Kidney (tissue), 13 donors: ENCODE measurements at regions not wholly inside any gene's neighbourhood (a gene's known extent, or its start where the extent isn't known, plus 50 kb on each side); places are given as distances from the start of the nearest gene placed in this dataset.

Source experiments
- DNase-seq, 5 donors: peaks; one replicate each; pipeline ENCODE4 v3.0.0-alpha.2; 2013 to 2020
- FAIRE-seq: peaks from 2 replicates; lab custom pipeline; 2012; peaks lifted over from hg19 to GRCh38; lab: Jason Lieb, UNC
- H3K27ac ChIP-seq, 2 donors: one replicate each; pipeline ENCODE4 v1.7.0; 2013; ENCODE audit warnings: low read depth in 2 of 2, low read length in 2 of 2, inconsistent platforms in 1 of 2
- H3K27me3 ChIP-seq: one replicate; pipeline ENCODE4 v1.7.1; 2013; ENCODE audit warnings: low read length, inconsistent platforms; ENCODE audit not compliant: control insufficient read depth, insufficient read depth
- H3K36me3 ChIP-seq, 3 donors: one replicate each; pipeline versions ENCODE4 v1.7.0 to v1.7.1; 2013; ENCODE audit warnings: low read length in 3 of 3, control low read depth in 1 of 3, inconsistent platforms in 1 of 3; ENCODE audit not compliant: insufficient read depth in 3 of 3, control insufficient read depth in 2 of 3
- H3K4me1 ChIP-seq, 3 donors: one replicate each; pipeline versions ENCODE4 v1.7.0 to v1.7.1; 2013; ENCODE audit warnings: low read length in 3 of 3, inconsistent platforms in 1 of 3, low read depth in 1 of 3; ENCODE audit not compliant: control insufficient read depth in 2 of 3, insufficient read depth in 2 of 3
- H3K4me3 ChIP-seq, 3 donors: one replicate each; pipeline versions ENCODE4 v1.7.0 to v1.8.1; 2013; ENCODE audit warnings: low read length in 3 of 3, control low read depth in 1 of 3, inconsistent platforms in 1 of 3
- H3K9ac ChIP-seq, 3 donors: one replicate each; pipeline versions ENCODE4 v1.7.0 to v1.7.1; 2013; ENCODE audit warnings: low read length in 3 of 3, control low read depth in 1 of 3, inconsistent platforms in 1 of 3
- H3K9me3 ChIP-seq, 3 donors: one replicate each; pipeline versions ENCODE4 v1.7.0 to v1.7.1; 2013; ENCODE audit warnings: low read length in 3 of 3, control low read depth in 1 of 3, inconsistent platforms in 1 of 3; ENCODE audit not compliant: control insufficient read depth in 2 of 3, insufficient read depth in 1 of 3
- intact Hi-C: fragments of 100-400 bp; cut with DNase I; formaldehyde crosslinking; loops from one replicate; pipeline ENCODE4 v1.11.1; 2022
- TF ChIP-seq, protein P1 (sequence below): IDR thresholded peaks from 3 replicates; pipeline ENCODE4 v1.5.1; 2012; ENCODE audit warnings: mild to moderate bottlenecking, moderate library complexity, borderline replicate concordance; ENCODE audit not compliant: insufficient read depth; ENCODE audit errors: extremely low read depth
- donor health status: control.
- donor health status: control.
- donor health status: control.
- donor health status: control.
- donor health status: control.
- donor health status: DM: yes; HTN: yes; CAD: no.
- donor health status: Normal renal cell carcinoma (clear cell type).

GRCh38 chr2:8615252-8615575, 66.6 kb upstream of the ID2 start:
- DNase-seq = no peak
- Histone ChIP-seq H3K9me3 (no peaks in the 10 kb centered on the region), H3K36me3 (no peaks in the 10 kb centered on the region), H3K27me3 (no peaks in the 10 kb centered on the region), H3K9ac (no peak overlapping the region), H3K4me3 (no peak overlapping the region), H3K4me1 (no peaks in the 10 kb centered on the region), H3K27ac (no peak overlapping the region)
- TF ChIP-seq, protein P1, sequence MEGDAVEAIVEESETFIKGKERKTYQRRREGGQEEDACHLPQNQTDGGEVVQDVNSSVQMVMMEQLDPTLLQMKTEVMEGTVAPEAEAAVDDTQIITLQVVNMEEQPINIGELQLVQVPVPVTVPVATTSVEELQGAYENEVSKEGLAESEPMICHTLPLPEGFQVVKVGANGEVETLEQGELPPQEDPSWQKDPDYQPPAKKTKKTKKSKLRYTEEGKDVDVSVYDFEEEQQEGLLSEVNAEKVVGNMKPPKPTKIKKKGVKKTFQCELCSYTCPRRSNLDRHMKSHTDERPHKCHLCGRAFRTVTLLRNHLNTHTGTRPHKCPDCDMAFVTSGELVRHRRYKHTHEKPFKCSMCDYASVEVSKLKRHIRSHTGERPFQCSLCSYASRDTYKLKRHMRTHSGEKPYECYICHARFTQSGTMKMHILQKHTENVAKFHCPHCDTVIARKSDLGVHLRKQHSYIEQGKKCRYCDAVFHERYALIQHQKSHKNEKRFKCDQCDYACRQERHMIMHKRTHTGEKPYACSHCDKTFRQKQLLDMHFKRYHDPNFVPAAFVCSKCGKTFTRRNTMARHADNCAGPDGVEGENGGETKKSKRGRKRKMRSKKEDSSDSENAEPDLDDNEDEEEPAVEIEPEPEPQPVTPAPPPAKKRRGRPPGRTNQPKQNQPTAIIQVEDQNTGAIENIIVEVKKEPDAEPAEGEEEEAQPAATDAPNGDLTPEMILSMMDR = no peak
- intact Hi-C loops = no loop called here
- FAIRE-seq = no peak

DNA sequence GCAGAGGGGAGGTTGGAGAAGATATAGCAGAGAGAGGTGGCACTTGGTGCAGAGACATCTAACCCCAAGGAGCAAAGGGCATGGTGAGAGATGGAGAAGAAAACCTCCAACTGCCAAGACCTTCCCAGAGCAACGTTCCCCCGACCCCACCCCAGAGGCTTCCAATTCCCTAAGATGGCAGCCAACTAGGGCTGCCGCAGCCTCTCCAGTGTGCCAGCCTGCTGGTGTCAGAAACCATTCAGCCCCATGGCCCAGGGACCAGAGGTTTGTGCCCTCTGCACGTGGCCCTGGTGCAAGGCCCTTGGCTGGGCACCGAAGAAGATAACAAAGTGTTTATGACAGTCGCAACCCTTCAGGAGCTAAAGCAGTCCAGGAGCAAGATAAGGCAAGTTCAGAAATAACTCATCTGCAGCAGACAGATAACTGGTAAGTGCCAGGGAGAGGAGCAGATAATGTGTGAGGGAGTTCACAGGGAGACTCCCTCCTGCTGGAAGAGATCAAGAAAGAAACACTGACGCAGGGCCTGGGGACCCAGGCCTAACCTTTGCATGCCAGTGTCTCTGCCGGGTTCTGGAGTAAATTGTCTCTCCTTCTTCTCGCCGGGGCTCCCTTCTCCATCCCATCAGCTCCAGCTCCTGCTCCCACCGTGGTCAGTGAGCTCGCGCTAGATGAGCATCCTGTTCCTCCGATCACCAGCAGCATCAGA, 66.1 kb upstream of the ID2 start:
- Histone ChIP-seq H3K4me1 (no peaks in the 10 kb centered on the region), H3K36me3 (no peaks in the 10 kb centered on the region), H3K27ac (no peak overlapping the region), H3K27me3 (no peaks in the 10 kb centered on the region), H3K4me3 (no peak overlapping the region), H3K9me3 (no peaks in the 10 kb centered on the region), H3K9ac (no peak overlapping the region)
- DNase-seq = no peak
- intact Hi-C loops = no loop called here
- no peak for FAIRE-seq
- TF ChIP-seq, protein P1 = no peak

- TF ChIP-seq, protein P1 = no peak
- Histone ChIP-seq H3K4me1 (no peaks in the 10 kb centered on the region), H3K9ac (no peak overlapping the region), H3K9me3 (no peaks in the 10 kb centered on the region), H3K4me3 (no peak overlapping the region), H3K27me3 (no peaks in the 10 kb centered on the region), H3K36me3 (no peaks in the 10 kb centered on the region), H3K27ac (no peak overlapping the region)
- peak in 1 of 5 donors; percentile 38 for DNase-seq
- FAIRE-seq = no peak
- intact Hi-C loops = no loop called here
These were observed 64.8 kb upstream of the ID2 start for GRCh38 chr2:8617048-8617447.

DNA sequence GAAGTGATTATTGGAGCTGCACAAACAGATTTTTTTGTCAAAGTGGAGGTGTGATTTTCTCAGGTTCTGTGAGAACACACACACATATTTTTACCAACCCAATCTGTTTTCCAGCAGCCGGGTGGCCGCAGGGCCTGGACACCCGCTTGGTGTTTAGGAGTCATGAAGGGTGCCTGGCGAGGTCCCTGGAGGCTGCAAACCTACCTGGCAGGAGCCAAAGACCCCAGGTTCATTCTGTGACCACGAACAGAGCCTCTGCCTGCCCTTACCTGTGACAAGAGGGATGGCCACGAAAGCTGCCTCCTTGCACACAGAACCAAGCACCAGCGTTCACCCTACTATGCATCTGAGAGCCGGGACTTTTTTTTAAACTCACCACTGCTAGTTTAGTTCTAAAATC, 64.3 kb upstream of the ID2 start:
- Histone ChIP-seq H3K9me3 (no peaks in the 10 kb centered on the region), H3K9ac (no peak overlapping the region), H3K4me1 (no peaks in the 10 kb centered on the region), H3K4me3 (no peak overlapping the region), H3K27ac (no peak overlapping the region), H3K36me3 (no peaks in the 10 kb centered on the region), H3K27me3 (no peaks in the 10 kb centered on the region)
- intact Hi-C loops = no loop called here
- TF ChIP-seq, protein P1 = no peak
- DNase-seq (no peak), FAIRE-seq (no peak)
